Endothelial cell of umbilical vein (primary cell): ENCODE measurements at regions not wholly inside any gene's neighbourhood (a gene's known extent, or its start where the extent isn't known, plus 50 kb on each side); places are given as distances from the start of the nearest gene placed in this dataset.
"Not testable (repeated sequence)": the region's sequence is repeated elsewhere in the genome, so short reads cannot be mapped to it uniquely, and the experiment has no call there.

Experiments used
- BruUV-seq: library from RNA; stranded (reverse); fragments of 400-500 nt; replicated peaks from 2 replicates; lab custom pipeline; 2021; lab: Mats Ljungman, UMichigan
- CTCF ChIA-PET: fragments of 300-600, 350-600 bp; sonication (Branson Sonifier 250); formaldehyde crosslinking; loops from one replicate; lab custom pipeline; 2021; ENCODE audit warnings: antibody characterized with exemption, inconsistent platforms; lab: Charles Lee
- POLR2A ChIA-PET: fragments of 300-600, 350-600 bp; sonication (Branson Sonifier 250); formaldehyde crosslinking; loops from one replicate; lab custom pipeline; 2021; ENCODE audit warnings: antibody characterized with exemption, inconsistent platforms; lab: Charles Lee
- DNase-seq: peaks from one replicate; pipeline ENCODE4 v3.0.0-alpha.2; 2011; ENCODE audit warnings: low read depth, low spot score
- FAIRE-seq: peaks from 2 replicates; lab custom pipeline; 2011; peaks lifted over from hg19 to GRCh38; lab: Jason Lieb, UNC
- H2AFZ ChIP-seq: 2 replicates; pipeline ENCODE4 v1.6.0; 2012; ENCODE audit warnings: low read depth, low read length, control low read depth, inconsistent platforms
- H3K27ac ChIP-seq: 2 replicates; pipeline ENCODE4 v1.5.1; 2011; ENCODE audit warnings: low read depth, mild to moderate bottlenecking, control low read depth, low read length, moderate library complexity; ENCODE audit not compliant: insufficient read depth
- H3K27me3 ChIP-seq, 2 experiments: 2 replicates each; pipeline versions ENCODE4 v1.6.0 to v1.6.1; 2011; ENCODE audit warnings: low read length in 2 of 2, mixed read lengths in 1 of 2; ENCODE audit not compliant: control insufficient read depth in 2 of 2, insufficient read depth in 2 of 2
- H3K36me3 ChIP-seq, 2 experiments: 2 replicates in 1 of 2; 3 replicates in 1 of 2; pipeline ENCODE4 v1.5.1; 2011; ENCODE audit warnings: low read length in 2 of 2, mild to moderate bottlenecking in 1 of 2, moderate library complexity in 1 of 2; ENCODE audit not compliant: control insufficient read depth in 2 of 2, insufficient read depth in 2 of 2; ENCODE audit errors: extremely low read depth in 1 of 2
- H3K4me1 ChIP-seq: 3 replicates; pipeline ENCODE4 v1.5.1; 2011; ENCODE audit warnings: mild to moderate bottlenecking, low read length; ENCODE audit not compliant: control insufficient read depth, insufficient read depth; ENCODE audit errors: extremely low read depth
- H3K4me2 ChIP-seq: 2 replicates; pipeline ENCODE4 v1.6.1; 2011; ENCODE audit warnings: low read length, control low read depth, mixed read lengths; ENCODE audit not compliant: insufficient read depth
- H3K4me3 ChIP-seq, 3 experiments: fragments of 200-600 bp in 1 of 3; sonication (generic), shearing (Covaris generic) in 1 of 3; replicated peaks in 1 of 3; 2 replicates each; pipeline ENCODE4 v1.5.1; 2011 to 2016; ENCODE audit warnings: control low read depth in 3 of 3, low read length in 3 of 3, mild to moderate bottlenecking in 2 of 3, inconsistent platforms in 1 of 3, low read depth in 1 of 3, moderate library complexity in 1 of 3; ENCODE audit not compliant: insufficient read depth in 1 of 3
- H3K79me2 ChIP-seq: 2 replicates; pipeline ENCODE4 v1.6.0; 2012; ENCODE audit warnings: low read length, inconsistent platforms; ENCODE audit not compliant: control insufficient read depth, insufficient read depth
- H3K9ac ChIP-seq: replicated peaks from 2 replicates; pipeline ENCODE3; 2011; ENCODE audit warnings: low read length, control low read depth; ENCODE audit not compliant: insufficient read depth; ENCODE audit errors: extremely low read depth
- H3K9me1 ChIP-seq: replicated peaks from 3 replicates; pipeline ENCODE4 v1.6.0; 2011; ENCODE audit warnings: mild to moderate bottlenecking, low read length; ENCODE audit not compliant: control insufficient read depth, insufficient read depth; ENCODE audit errors: extremely low read depth
- H3K9me3 ChIP-seq: replicated peaks from 2 replicates; pipeline ENCODE4 v1.5.1; 2012; ENCODE audit warnings: low read length, inconsistent platforms; ENCODE audit not compliant: control insufficient read depth, insufficient read depth
- H4K20me1 ChIP-seq: replicated peaks from 2 replicates; pipeline ENCODE3; 2011; ENCODE audit warnings: mild to moderate bottlenecking, low read length; ENCODE audit not compliant: control insufficient read depth, insufficient read depth; ENCODE audit errors: extremely low read depth
- EZH2 ChIP-seq: IDR thresholded peaks from 2 replicates; pipeline ENCODE4 v1.6.1; 2012; ENCODE audit warnings: borderline replicate concordance, low read depth, mild to moderate bottlenecking, moderate library complexity, low read length, inconsistent platforms; ENCODE audit not compliant: severe bottlenecking
- FOS ChIP-seq: IDR thresholded peaks from 2 replicates; pipeline ENCODE4 v1.6.1; 2011; ENCODE audit warnings: mild to moderate bottlenecking, low read length, moderate library complexity, borderline replicate concordance; ENCODE audit not compliant: insufficient read depth
- GATA2 ChIP-seq: IDR thresholded peaks from 2 replicates; pipeline ENCODE4 v1.7.0; 2011; ENCODE audit warnings: low read depth, mild to moderate bottlenecking, moderate library complexity, mixed read lengths, low read length; ENCODE audit not compliant: insufficient read length, insufficient read depth
- JUN ChIP-seq: IDR thresholded peaks from 2 replicates; pipeline ENCODE4 v1.6.1; 2011; ENCODE audit warnings: borderline replicate concordance, low read depth; ENCODE audit not compliant: insufficient read length, insufficient read depth
- MYC ChIP-seq: IDR thresholded peaks from one replicate; pipeline ENCODE4 v1.6.1; 2011; ENCODE audit warnings: mild to moderate bottlenecking, low read depth, low read length
- POLR2A ChIP-seq: IDR thresholded peaks from 2 replicates; pipeline ENCODE4 v1.6.1; 2012; ENCODE audit warnings: low read depth, mild to moderate bottlenecking, control low read depth, low read length
- POLR2AphosphoS5 ChIP-seq: IDR thresholded peaks from 2 replicates; pipeline ENCODE4 v1.6.1; 2012; ENCODE audit warnings: low read depth, mild to moderate bottlenecking, control low read depth, low read length, moderate library complexity; ENCODE audit not compliant: insufficient read depth
- dilution Hi-C: fragments of 300-500 bp; cut with MboI; formaldehyde crosslinking; loops from one replicate; pipeline ENCODE4 v1.15.0; 2019; ENCODE audit warnings: low sequenced_read_pairs; ENCODE audit not compliant: extremely low pct_ligation_motif_present
- intact Hi-C: fragments of 100-400 bp; cut with micrococcal nuclease; formaldehyde crosslinking; loops from one replicate; pipeline ENCODE4 v1.10.0; 2022
- TF ChIP-seq, protein P1 (sequence below): IDR thresholded peaks from 2 replicates; pipeline ENCODE4 v1.6.1; 2011; ENCODE audit not compliant: insufficient read depth, insufficient read length
- TF ChIP-seq, protein P2 (sequence below), 2 donors: IDR thresholded peaks; 1 replicate in 1 of 2; 2 replicates in 1 of 2; pipeline ENCODE4 v1.5.1; 2011; ENCODE audit warnings: low read length in 2 of 2, mild to moderate bottlenecking in 2 of 2, moderate library complexity in 2 of 2, control low read depth in 1 of 2, inconsistent platforms in 1 of 2, low read depth in 1 of 2; ENCODE audit not compliant: insufficient read depth in 1 of 2; ENCODE audit errors: extremely low read depth in 1 of 2

DNA sequence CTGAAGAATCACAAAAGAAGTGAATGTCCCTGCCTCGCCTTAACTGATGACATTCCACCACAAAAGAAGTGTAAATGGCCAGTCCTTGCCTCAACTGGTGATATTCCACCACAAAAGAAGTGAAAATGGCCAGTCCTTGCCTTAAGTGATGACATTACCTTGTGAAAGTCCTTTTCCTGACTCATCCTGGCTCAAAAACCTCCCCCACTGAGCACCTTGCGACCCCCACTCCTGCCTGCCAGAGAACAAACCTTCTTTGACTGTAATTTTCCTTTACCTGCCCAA, 328.5 kb upstream of the TECRL start:
- H3K4me1 ChIP-seq, H3K9ac ChIP-seq, H3K4me3 ChIP-seq, POLR2A ChIA-PET, H3K4me2 ChIP-seq, H3K27ac ChIP-seq, intact Hi-C loops, H3K9me1 ChIP-seq, DNase-seq, BruUV-seq, H3K79me2 ChIP-seq, H2AFZ ChIP-seq, H4K20me1 ChIP-seq, H3K9me3 ChIP-seq, H3K36me3 ChIP-seq, dilution Hi-C loops, FAIRE-seq, CTCF ChIA-PET, H3K27me3 ChIP-seq: not testable (repeated sequence)

GRCh38 chr4:64737026-64737853, 328.0 kb upstream of the TECRL start:
- no peak overlapping the region for H3K4me2 ChIP-seq
- H3K27me3 ChIP-seq = no peaks in the 10 kb centered on the region
- no peak overlapping the region for H3K9ac ChIP-seq
- no peaks in the 10 kb centered on the region for H3K9me1 ChIP-seq
- H3K36me3 ChIP-seq = no peaks in the 10 kb centered on the region
- FAIRE-seq (no peak), DNase-seq (no peak)
- no peaks in the 10 kb centered on the region for H4K20me1 ChIP-seq
- intact Hi-C loops (no loop called here), dilution Hi-C loops (no loop called here)
- no TSS peak for BruUV-seq
- no peak overlapping the region for H2AFZ ChIP-seq
- TF ChIP-seq POLR2AphosphoS5 (no peak), MYC (no peak), GATA2 (no peak), EZH2 (no peak), JUN (no peak), POLR2A (no peak), FOS (no peak)
- TF ChIP-seq, protein P1, sequence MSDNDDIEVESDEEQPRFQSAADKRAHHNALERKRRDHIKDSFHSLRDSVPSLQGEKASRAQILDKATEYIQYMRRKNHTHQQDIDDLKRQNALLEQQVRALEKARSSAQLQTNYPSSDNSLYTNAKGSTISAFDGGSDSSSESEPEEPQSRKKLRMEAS = no peak
- TF ChIP-seq, protein P2, sequence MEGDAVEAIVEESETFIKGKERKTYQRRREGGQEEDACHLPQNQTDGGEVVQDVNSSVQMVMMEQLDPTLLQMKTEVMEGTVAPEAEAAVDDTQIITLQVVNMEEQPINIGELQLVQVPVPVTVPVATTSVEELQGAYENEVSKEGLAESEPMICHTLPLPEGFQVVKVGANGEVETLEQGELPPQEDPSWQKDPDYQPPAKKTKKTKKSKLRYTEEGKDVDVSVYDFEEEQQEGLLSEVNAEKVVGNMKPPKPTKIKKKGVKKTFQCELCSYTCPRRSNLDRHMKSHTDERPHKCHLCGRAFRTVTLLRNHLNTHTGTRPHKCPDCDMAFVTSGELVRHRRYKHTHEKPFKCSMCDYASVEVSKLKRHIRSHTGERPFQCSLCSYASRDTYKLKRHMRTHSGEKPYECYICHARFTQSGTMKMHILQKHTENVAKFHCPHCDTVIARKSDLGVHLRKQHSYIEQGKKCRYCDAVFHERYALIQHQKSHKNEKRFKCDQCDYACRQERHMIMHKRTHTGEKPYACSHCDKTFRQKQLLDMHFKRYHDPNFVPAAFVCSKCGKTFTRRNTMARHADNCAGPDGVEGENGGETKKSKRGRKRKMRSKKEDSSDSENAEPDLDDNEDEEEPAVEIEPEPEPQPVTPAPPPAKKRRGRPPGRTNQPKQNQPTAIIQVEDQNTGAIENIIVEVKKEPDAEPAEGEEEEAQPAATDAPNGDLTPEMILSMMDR (IDR thresholded peaks at IDR 0.05; ENCODE audit: extremely low read depth in 1 of 2, insufficient read depth in 1 of 2, low read depth in 1 of 2, low read length in 2 of 2) = no peak
- H3K27ac ChIP-seq = no peak overlapping the region
- no peaks in the 10 kb centered on the region for H3K79me2 ChIP-seq
- no peak overlapping the region for H3K4me3 ChIP-seq
- H3K9me3 ChIP-seq = no peaks in the 10 kb centered on the region
- CTCF ChIA-PET = no interaction called here
- POLR2A ChIA-PET = no interaction called here
- H3K4me1 ChIP-seq = no peaks in the 10 kb centered on the region
